Suprapubic skin (tissue), 3 donors: ENCODE measurements at regions not wholly inside any gene's neighbourhood (a gene's known extent, or its start where the extent isn't known, plus 50 kb on each side); places are given as distances from the start of the nearest gene placed in this dataset.

Experiments
- CTCF ChIP-seq, 2 donors: fragments of 200-600 bp in 1 of 2; fragments of 450-650 bp in 1 of 2; sonication (generic) in 1 of 2; IDR thresholded peaks; one replicate each; pipeline ENCODE4 v1.5.1; 2016 to 2019; ENCODE audit warnings: antibody characterized with exemption in 2 of 2, mild to moderate bottlenecking in 1 of 2, moderate library complexity in 1 of 2
- EP300 ChIP-seq: sonication (generic); formaldehyde crosslinking; IDR thresholded peaks from one replicate; pipeline ENCODE4 v1.6.1; 2017; ENCODE audit warnings: antibody characterized with exemption
- POLR2A ChIP-seq, 2 donors: fragments of 450-650 bp; IDR thresholded peaks; one replicate each; pipeline ENCODE4 v1.6.1; 2017; ENCODE audit warnings: antibody characterized with exemption in 2 of 2, mild to moderate bottlenecking in 2 of 2, moderate library complexity in 2 of 2

DNA sequence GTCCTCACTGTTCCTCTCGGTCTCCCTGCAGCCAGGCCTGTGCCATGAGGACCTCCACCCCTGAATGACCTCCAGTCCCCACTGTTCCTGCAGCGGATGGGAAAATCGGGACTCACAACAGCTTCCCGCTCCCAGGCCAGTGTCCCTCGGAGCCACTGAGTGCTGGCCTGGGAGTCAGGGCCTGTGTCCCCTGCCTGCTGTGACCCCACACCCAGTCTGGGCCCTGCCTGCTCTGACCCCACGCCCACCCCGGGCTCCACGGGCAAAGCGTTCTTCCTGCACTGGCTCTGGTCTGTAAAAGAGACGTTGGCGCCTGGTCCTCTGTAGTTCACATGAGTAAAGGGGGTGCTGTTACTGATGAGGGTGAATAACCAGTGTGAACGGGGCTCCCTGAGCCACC lies 73.0 kb upstream of the SHISAL1 start:
- no peak for TF ChIP-seq POLR2A (IDR thresholded peaks at IDR 0.05)
- no peak for TF ChIP-seq CTCF (IDR thresholded peaks at IDR 0.05)
- no peak for TF ChIP-seq EP300
